K562 (cell line): ENCODE measurements at regions not wholly inside any gene's neighbourhood (a gene's known extent, or its start where the extent isn't known, plus 50 kb on each side); places are given as distances from the start of the nearest gene placed in this dataset.

Experiments
- ATAC-seq: fragments of 200-7000 bp; cut with Tn5 transposase; 3 replicates; pipeline ENCODE4 v1.9.1; 2020; ENCODE audit warnings: moderate library complexity
- BruUV-seq: library from RNA; stranded (reverse); fragments of 400-500 nt; replicated peaks from 2 replicates; lab custom pipeline; 2021; lab: Mats Ljungman, UMichigan
- CTCF ChIA-PET: fragments of 300-600 bp; formaldehyde crosslinking; extraction: SDS; loops from one replicate; lab custom pipeline; 2021; ENCODE audit warnings: low intra/inter-chr PET ratio; lab: Yijun Ruan, JAX
- POLR2A ChIA-PET: fragments of 300-600, 350-650 bp; sonication (Branson Sonifier 250); formaldehyde crosslinking; extraction: SDS; loops from one replicate; lab custom pipeline; 2021; ENCODE audit warnings: antibody characterized with exemption, inconsistent platforms; lab: Yijun Ruan, JAX
- DNase-seq, 4 experiments: peaks; one replicate each; pipeline versions ENCODE4 v3.0.0 to v3.0.0-alpha.2; 2011 to 2018; ENCODE audit warnings: low spot score in 3 of 4, mixed read lengths in 3 of 4; ENCODE audit errors: extremely low read depth in 1 of 4
- FAIRE-seq: peaks from 2 replicates; lab custom pipeline; 2011; peaks lifted over from hg19 to GRCh38; lab: Jason Lieb, UNC
- H2AFZ ChIP-seq: 2 replicates; pipeline ENCODE4 v1.6.0; 2011; ENCODE audit warnings: low read depth, low read length, control low read depth, inconsistent platforms
- H3K27ac ChIP-seq: fragments of 200-600 bp; 3 replicates; pipeline ENCODE4 v1.8.0; 2011; ENCODE audit warnings: low read depth, mild to moderate bottlenecking, control low read depth, inconsistent platforms, low read length, moderate library complexity, mixed read lengths; ENCODE audit errors: extremely low read depth
- H3K27me3 ChIP-seq, 2 experiments: fragments of 300-600 bp in 1 of 2; 2 replicates in 1 of 2; 3 replicates in 1 of 2; pipeline versions ENCODE4 v1.6.0 to v1.8.0; 2011; ENCODE audit warnings: inconsistent platforms in 2 of 2, low read length in 2 of 2, mild to moderate bottlenecking in 1 of 2, mixed read lengths in 1 of 2, moderate library complexity in 1 of 2; ENCODE audit not compliant: control insufficient read depth in 2 of 2, insufficient read depth in 2 of 2
- H3K36me3 ChIP-seq: fragments of 300-600 bp; 3 replicates; pipeline ENCODE4 v1.8.0; 2011; ENCODE audit warnings: mild to moderate bottlenecking, low read length, inconsistent platforms; ENCODE audit not compliant: control insufficient read depth, insufficient read depth
- H3K4me1 ChIP-seq, 2 experiments: fragments of 200-600 bp in 1 of 2; replicated peaks in 1 of 2; 2 replicates in 1 of 2; 3 replicates in 1 of 2; pipeline versions ENCODE4 v1.5.1 to v1.8.0; 2011; ENCODE audit warnings: inconsistent platforms in 2 of 2, low read length in 2 of 2, mild to moderate bottlenecking in 1 of 2, mixed read lengths in 1 of 2, moderate library complexity in 1 of 2; ENCODE audit not compliant: control insufficient read depth in 2 of 2, insufficient read depth in 2 of 2
- H3K4me2 ChIP-seq: 2 replicates; pipeline ENCODE4 v1.6.1; 2011; ENCODE audit warnings: low read length, control low read depth, inconsistent platforms, mixed read lengths; ENCODE audit not compliant: insufficient read depth
- H3K4me3 ChIP-seq: fragments of 200-600 bp; sonication (generic), shearing (Covaris generic); 2 replicates; pipeline ENCODE4 v1.5.1; 2016; ENCODE audit warnings: control low read depth, inconsistent platforms
- H3K79me2 ChIP-seq: fragments of 200-600 bp; 3 replicates; pipeline ENCODE4 v1.8.0; 2011; ENCODE audit warnings: low read length, inconsistent platforms; ENCODE audit not compliant: control insufficient read depth, insufficient read depth
- H3K9ac ChIP-seq, 2 experiments: 2 replicates each; pipeline versions ENCODE4 v1.6.0 to v1.6.1; 2011; ENCODE audit warnings: low read depth in 2 of 2, low read length in 2 of 2, control low read depth in 1 of 2, inconsistent platforms in 1 of 2, mild to moderate bottlenecking in 1 of 2, mixed read lengths in 1 of 2; ENCODE audit not compliant: insufficient read depth in 1 of 2
- H3K9me1 ChIP-seq: one replicate; pipeline ENCODE4 v1.6.0; 2011; ENCODE audit warnings: inconsistent platforms, mild to moderate bottlenecking, low read length, moderate library complexity; ENCODE audit not compliant: control insufficient read depth, insufficient read depth
- H3K9me3 ChIP-seq: replicated peaks from 2 replicates; pipeline ENCODE4 v1.5.1; 2011; ENCODE audit warnings: low read depth, low read length, inconsistent platforms; ENCODE audit not compliant: control insufficient read depth, insufficient read depth
- H4K20me1 ChIP-seq: replicated peaks from 2 replicates; pipeline ENCODE4 v1.6.1; 2011; ENCODE audit warnings: low read length, inconsistent platforms, mixed read lengths; ENCODE audit not compliant: control insufficient read depth, insufficient read depth
- BCOR ChIP-seq: fragments of 450-650 bp; IDR thresholded peaks from 2 replicates; pipeline ENCODE4 v1.6.1; 2016
- BHLHE40 ChIP-seq: IDR thresholded peaks from 2 replicates; pipeline ENCODE4 v1.6.1; 2011; ENCODE audit warnings: low read length, improper control_type of control experiment
- BRF1 ChIP-seq: IDR thresholded peaks from 3 replicates; pipeline ENCODE4 v1.6.1; 2011; ENCODE audit warnings: borderline replicate concordance, mild to moderate bottlenecking; ENCODE audit not compliant: insufficient read length; ENCODE audit errors: extremely low read depth
- ESRRA ChIP-seq: fragments of 450-650 bp; IDR thresholded peaks from 2 replicates; pipeline ENCODE4 v1.6.1; 2014; ENCODE audit warnings: low read depth, mild to moderate bottlenecking, moderate library complexity, borderline replicate concordance
- HDAC6 ChIP-seq: IDR thresholded peaks from 2 replicates; pipeline ENCODE4 v1.6.1; 2012; ENCODE audit warnings: low read depth, mild to moderate bottlenecking, control low read depth, inconsistent platforms, low read length, moderate library complexity
- MAZ ChIP-seq, 2 experiments: fragments of 450-650 bp in 1 of 2; sonication (generic) in 1 of 2; formaldehyde crosslinking; IDR thresholded peaks in 1 of 2; conservative IDR thresholded peaks in 1 of 2; 2 replicates each; pipeline versions ENCODE4 v1.4.0 to v1.5.0; 2020; ENCODE audit warnings: mild to moderate bottlenecking in 1 of 2, missing genetic modification reagents in 1 of 2
- MEIS2 ChIP-seq: fragments of 450-650 bp; IDR thresholded peaks from 2 replicates; pipeline ENCODE4 v1.6.1; 2014; ENCODE audit warnings: mild to moderate bottlenecking; ENCODE audit not compliant: partially characterized antibody
- PBX2 ChIP-seq, 2 experiments: IDR thresholded peaks in 1 of 2; conservative IDR thresholded peaks in 1 of 2; 2 replicates each; pipeline ENCODE4 v1.6.1; 2016; ENCODE audit warnings: low read depth in 2 of 2, mild to moderate bottlenecking in 1 of 2, missing compliant biosample characterization in 1 of 2, missing genetic modification characterization in 1 of 2, moderate library complexity in 1 of 2
- SIN3B ChIP-seq: fragments of 450-650 bp; IDR thresholded peaks from 2 replicates; pipeline ENCODE4 v1.6.1; 2017; ENCODE audit warnings: low read depth, mild to moderate bottlenecking, moderate library complexity
- SMC3 ChIP-seq: conservative IDR thresholded peaks from 2 replicates; pipeline ENCODE4 v1.6.1; 2011; ENCODE audit warnings: low read depth, low read length, improper control_type of control experiment; ENCODE audit not compliant: insufficient read depth
- ZFP91 ChIP-seq: sonication (generic); formaldehyde crosslinking; IDR thresholded peaks from 2 replicates; pipeline ENCODE4 v1.8.0; 2022; ENCODE audit warnings: mild to moderate bottlenecking, missing genetic modification reagents
- WGBS: fragments of 100-300 bp; shearing (Covaris generic); methylation state at CpG from one replicate; pipeline ENCODE4 v1.1.6; 2016; ENCODE audit warnings: low coverage, mixed read lengths; ENCODE audit not compliant: insufficient coverage; ENCODE audit errors: missing lambda C conversion rate; 5-methylcytosine and 5-hydroxymethylcytosine counted together
- in situ Hi-C: fragments of 300-500 bp; cut with MboI; formaldehyde crosslinking; loops from 4 replicates; pipeline ENCODE4 v1.15.0; 2018; ENCODE audit warnings: inconsistent platforms, mixed read lengths
- intact Hi-C: fragments of 100-400 bp; cut with micrococcal nuclease; formaldehyde crosslinking; loops from 2 replicates; pipeline ENCODE4 v1.14.2; 2022

GRCh38 chr5:125011419-125011818 is 265.0 kb upstream of the ZNF608 start:
- H3K27ac ChIP-seq = no peak overlapping the region
- H3K79me2 ChIP-seq = no peaks in the 10 kb centered on the region
- no peaks in the 10 kb centered on the region for H3K4me1 ChIP-seq
- no peak for FAIRE-seq
- H3K9ac ChIP-seq = no peak overlapping the region
- ChIA-PET POLR2A (interaction anchor here (1.0 kb wide), 1 partner anchor 10 kb away, joined by 5 read pairs; no protein-coding TSS in a partner anchor), CTCF (no interaction called here)
- no peak overlapping the region for H3K4me2 ChIP-seq
- in situ Hi-C loops (no loop called here), intact Hi-C loops (no loop called here)
- no peak overlapping the region for H2AFZ ChIP-seq
- no TSS peak for BruUV-seq
- DNase-seq = no peak
- WGBS = 6% methylated on average over 2 of the region's 2 CpGs
- H3K36me3 ChIP-seq = no peaks in the 10 kb centered on the region
- no peak overlapping the region for H3K4me3 ChIP-seq
- TF ChIP-seq BCOR (no peak), SMC3 (no peak)
- H3K9me3 ChIP-seq = no peaks in the 10 kb centered on the region
- no peaks in the 10 kb centered on the region for H3K9me1 ChIP-seq
- H4K20me1 ChIP-seq = no peaks in the 10 kb centered on the region
- no peaks in the 10 kb centered on the region for H3K27me3 ChIP-seq
- ATAC-seq = no peak

GRCh38 chr5:125011947-125012346 is 265.5 kb upstream of the ZNF608 start:
- DNase-seq = no peak
- Histone ChIP-seq H3K27ac (no peak overlapping the region), H2AFZ (no peak overlapping the region), H3K4me1 (no peaks in the 10 kb centered on the region), H3K27me3 (no peaks in the 10 kb centered on the region), H3K9ac (no peak overlapping the region), H3K9me3 (no peaks in the 10 kb centered on the region), H3K36me3 (no peaks in the 10 kb centered on the region), H4K20me1 (no peaks in the 10 kb centered on the region), H3K4me2 (no peak overlapping the region), H3K79me2 (no peaks in the 10 kb centered on the region), H3K9me1 (no peaks in the 10 kb centered on the region), H3K4me3 (no peak overlapping the region)
- intact Hi-C loops = no loop called here
- no peak for ATAC-seq
- WGBS = 1% methylated on average over 4 of the region's 4 CpGs
- in situ Hi-C loops = no loop called here
- ChIA-PET CTCF (no interaction called here), POLR2A (no interaction called here)
- BruUV-seq = no TSS peak
- FAIRE-seq = no peak
- TF ChIP-seq BHLHE40 (0 out of 2 replicates have a peak, but pooled peaks have one; percentile 31), PBX2 (CRISPR knock-in tag; IDR thresholded peaks at IDR 0.05; ENCODE audit: low read depth) (no peak), PBX2 (tag; conservative IDR thresholded peaks at IDR 0.05; ENCODE audit: low read depth) (peak; percentile 53), ESRRA (no peak), BRF1 (no peak), ZFP91 (CRISPR knock-in tag) (no peak), HDAC6 (no peak), MAZ (CRISPR knock-in tag; conservative IDR thresholded peaks at IDR 0.05 in 1 of 2, IDR thresholded peaks at IDR 0.05 in 1 of 2) (0 out of 4 replicates have a peak, but pooled peaks of 1 of the 2 experiments have one; percentile 22), SIN3B (no peak), MEIS2 (peak; percentile 60)
